ENCODE measurements at regions not wholly inside any gene's neighbourhood (a gene's known extent, or its start where the extent isn't known, plus 50 kb on each side); places are given as distances from the start of the nearest gene placed in this dataset.
"Not testable (repeated sequence)": the region's sequence is repeated elsewhere in the genome, so short reads cannot be mapped to it uniquely, and the experiment has no call there.

DNA sequence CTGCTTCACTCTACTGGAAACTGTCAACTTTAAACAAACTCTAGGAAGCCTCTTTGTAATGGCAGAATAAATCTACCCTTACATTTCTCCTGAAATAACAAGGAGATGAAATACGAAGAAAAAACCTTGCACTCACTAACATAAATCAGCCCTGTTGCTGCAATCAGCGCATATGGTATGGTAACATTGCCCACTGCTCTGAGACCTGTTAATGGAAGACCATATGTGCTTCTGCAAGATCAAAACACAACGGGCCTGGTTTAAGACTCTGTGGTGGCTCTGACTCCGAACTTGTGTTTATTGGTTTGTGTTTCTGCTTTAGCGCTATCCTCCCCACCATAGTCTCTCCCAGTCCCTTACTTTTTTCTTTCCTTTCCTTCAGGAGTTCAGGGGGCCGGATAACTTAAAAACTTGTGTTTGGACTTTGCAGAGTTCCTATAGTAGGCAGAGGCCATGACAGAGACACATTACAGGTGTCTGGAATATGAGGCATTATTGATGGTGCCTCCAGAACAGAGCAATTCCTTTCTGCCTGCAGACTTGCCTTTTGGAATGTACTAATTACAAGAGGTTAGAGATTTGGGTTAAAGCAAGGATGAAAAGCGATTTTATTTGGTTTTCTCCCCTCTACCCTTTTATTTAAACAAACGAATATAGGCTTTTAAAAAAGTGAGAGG is 110.8 kb downstream of the PSAT1 start:
- Mint-ChIP-seq H3K9me3 (no peaks in the 10 kb centered on the region), H3K4me1 (no peaks in the 10 kb centered on the region), H3K4me3 (no peak overlapping the region), H3K27me3 (peaks cover 5 to 11% of the 10 kb centered on the region in 2 donors), H3K27ac (no peak overlapping the region), H3K36me3 (no peaks in the 10 kb centered on the region)
- POLR2A ChIA-PET, result no interaction called here
- WGBS (ENCODE audit: insufficient coverage), result no CpG with 5 or more reads among the region's 8 CpGs
- Histone ChIP-seq H3K4me1 (ENCODE audit: control insufficient read depth in 1 of 2, extremely low read depth in 1 of 2, insufficient read depth in 2 of 2, low read length in 2 of 2) (no peaks in the 10 kb centered on the region), H3K27me3 (replicated peaks in 1 of 2; ENCODE audit: control insufficient read depth in 2 of 2, extremely low read depth in 1 of 2, insufficient read depth in 2 of 2, low read length in 1 of 2) (peaks cover 0 to 3% of the 10 kb centered on the region in 2 experiments), H3K36me3 (ENCODE audit: control insufficient read depth in 2 of 2, extremely low read depth in 1 of 2, insufficient read depth in 1 of 2, low read length in 1 of 2) (no peaks in the 10 kb centered on the region), H3K9me3 (no peaks in the 10 kb centered on the region), H3K27ac (ENCODE audit: low read length) (no peak overlapping the region), H3K4me3 (ENCODE audit: control insufficient read depth in 1 of 2, extremely low read depth in 1 of 2, low read length in 1 of 2) (no peak overlapping the region)
- CTCF ChIA-PET, result interaction anchor here in 1 of 2 donors (0.8 kb wide), 1 partner anchor 29 kb away, joined by 3 read pairs; no protein-coding TSS in a partner anchor
- DNase-seq (no peak), ATAC-seq (replicated peaks in 1 of 4) (no peak)

DNA sequence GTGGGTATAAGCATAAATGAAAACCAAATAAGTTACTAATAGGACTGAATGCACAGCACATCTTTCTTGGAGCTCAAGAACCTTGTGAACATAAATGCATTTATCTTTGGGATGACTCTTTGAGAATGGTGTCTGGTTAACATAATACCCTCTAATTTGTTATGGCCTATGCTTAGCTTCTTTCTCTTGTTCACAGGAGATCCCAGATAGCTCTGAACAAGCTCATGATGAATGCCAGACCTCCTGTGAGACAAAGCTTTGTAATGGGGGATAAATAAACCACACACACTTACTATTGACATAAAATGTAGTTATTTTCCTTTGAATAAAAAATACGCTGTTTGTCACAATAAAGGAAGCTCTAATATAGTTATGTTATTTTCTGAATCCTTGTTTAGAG is 111.5 kb downstream of the PSAT1 start:
- H3K27ac Mint-ChIP-seq, result no peak overlapping the region
- H3K9me3 Mint-ChIP-seq, result no peaks in the 10 kb centered on the region
- no peak for DNase-seq
- WGBS (ENCODE audit: insufficient coverage), result 80% methylated on average over 1 of the region's 1 CpG
- H3K4me1 Mint-ChIP-seq, result no peaks in the 10 kb centered on the region
- H3K36me3 ChIP-seq (ENCODE audit: control insufficient read depth in 2 of 2, extremely low read depth in 1 of 2, insufficient read depth in 1 of 2, low read length in 1 of 2), result no peaks in the 10 kb centered on the region
- H3K27me3 Mint-ChIP-seq, result peaks cover 5 to 11% of the 10 kb centered on the region in 2 donors
- H3K36me3 Mint-ChIP-seq, result no peaks in the 10 kb centered on the region
- H3K4me1 ChIP-seq (ENCODE audit: control insufficient read depth in 1 of 2, extremely low read depth in 1 of 2, insufficient read depth in 2 of 2, low read length in 2 of 2), result no peaks in the 10 kb centered on the region
- no peak overlapping the region for H3K27ac ChIP-seq (ENCODE audit: low read length)
- H3K9me3 ChIP-seq, result no peaks in the 10 kb centered on the region
- H3K4me3 ChIP-seq (ENCODE audit: control insufficient read depth in 1 of 2, extremely low read depth in 1 of 2, low read length in 1 of 2), result no peak overlapping the region
- no peak for ATAC-seq (replicated peaks in 1 of 4)
- CTCF ChIA-PET, result interaction anchor here in 1 of 2 donors (0.8 kb wide), 1 partner anchor 28 kb away, joined by 3 read pairs; no protein-coding TSS in a partner anchor
- POLR2A ChIA-PET, result no interaction called here
- H3K4me3 Mint-ChIP-seq, result no peak overlapping the region
- no peaks in the 10 kb centered on the region for H3K27me3 ChIP-seq (replicated peaks in 1 of 2; ENCODE audit: control insufficient read depth in 2 of 2, extremely low read depth in 1 of 2, insufficient read depth in 2 of 2, low read length in 1 of 2)

DNA sequence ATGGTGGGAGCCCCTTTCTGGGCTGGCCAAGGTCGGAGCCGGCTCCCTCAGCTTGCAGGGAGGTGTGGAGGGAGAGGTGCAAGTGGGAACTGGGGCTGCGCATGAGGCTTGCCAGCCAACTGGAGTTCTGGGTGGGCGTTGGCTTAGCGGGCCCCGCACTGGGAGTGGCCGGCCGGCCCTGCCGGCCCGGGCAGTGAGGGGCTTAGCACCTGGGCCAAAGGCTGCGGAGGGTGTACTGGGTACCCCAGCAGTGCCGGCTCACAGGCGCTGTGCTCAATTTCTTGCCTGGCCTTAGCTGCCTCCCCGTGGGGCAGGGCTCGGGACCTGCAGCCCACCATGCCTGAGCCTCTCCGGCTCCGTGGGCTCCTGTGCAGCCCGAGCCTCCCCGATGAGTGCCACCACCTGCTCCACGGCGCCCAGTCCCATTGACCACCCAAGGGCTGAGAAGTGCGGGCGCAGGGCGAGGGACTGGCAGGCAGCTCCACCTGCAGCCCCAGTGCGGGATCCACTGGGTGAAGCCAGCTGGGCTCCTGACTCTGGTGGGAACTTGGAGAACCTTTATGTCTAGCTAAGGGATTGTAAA is 113.1 kb downstream of the PSAT1 start:
- H3K27ac Mint-ChIP-seq; H3K36me3 Mint-ChIP-seq; H3K4me1 ChIP-seq (ENCODE audit: control insufficient read depth in 1 of 2, extremely low read depth in 1 of 2, insufficient read depth in 2 of 2, low read length in 2 of 2); POLR2A ChIA-PET; H3K27ac ChIP-seq (ENCODE audit: low read length); H3K4me3 Mint-ChIP-seq; CTCF ChIA-PET; H3K4me1 Mint-ChIP-seq; H3K27me3 Mint-ChIP-seq; H3K27me3 ChIP-seq (replicated peaks in 1 of 2; ENCODE audit: control insufficient read depth in 2 of 2, extremely low read depth in 1 of 2, insufficient read depth in 2 of 2, low read length in 1 of 2); H3K36me3 ChIP-seq (ENCODE audit: control insufficient read depth in 2 of 2, extremely low read depth in 1 of 2, insufficient read depth in 1 of 2, low read length in 1 of 2); H3K9me3 ChIP-seq; H3K9me3 Mint-ChIP-seq; DNase-seq; ATAC-seq (replicated peaks in 1 of 4); H3K4me3 ChIP-seq (ENCODE audit: control insufficient read depth in 1 of 2, extremely low read depth in 1 of 2, low read length in 1 of 2): not testable (repeated sequence)
- WGBS (ENCODE audit: insufficient coverage), result 94% methylated on average over 22 of the region's 25 CpGs

DNA sequence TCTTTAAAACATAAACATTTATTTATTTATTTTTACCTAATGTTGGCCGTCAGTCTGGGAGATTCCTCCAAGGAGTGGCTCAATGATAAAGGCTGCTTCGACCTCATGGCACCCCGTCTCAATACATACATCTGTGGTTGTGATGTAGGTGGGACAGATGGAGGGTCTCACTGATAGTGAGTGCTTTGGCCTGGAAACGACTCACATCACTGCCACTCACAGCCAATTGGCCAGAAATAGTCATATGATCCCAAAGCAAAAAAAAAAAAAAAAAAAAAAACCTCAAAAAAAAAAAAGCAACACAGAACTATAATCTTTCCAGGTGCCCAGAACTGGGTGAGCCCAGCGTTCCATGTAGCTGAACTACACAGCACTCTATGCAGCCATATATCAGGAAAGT is 125.4 kb downstream of the PSAT1 start:
- H3K4me1 Mint-ChIP-seq, result no peaks in the 10 kb centered on the region
- no peaks in the 10 kb centered on the region for H3K36me3 Mint-ChIP-seq
- no peaks in the 10 kb centered on the region for H3K9me3 ChIP-seq
- DNase-seq, result no peak
- no peak for ATAC-seq (replicated peaks in 1 of 4)
- no peaks in the 10 kb centered on the region for H3K36me3 ChIP-seq (ENCODE audit: control insufficient read depth in 2 of 2, extremely low read depth in 1 of 2, insufficient read depth in 1 of 2, low read length in 1 of 2)
- no peak overlapping the region for H3K4me3 Mint-ChIP-seq
- no peak overlapping the region for H3K27ac ChIP-seq (ENCODE audit: low read length)
- WGBS (ENCODE audit: insufficient coverage), result 88% methylated on average over 1 of the region's 5 CpGs
- ChIA-PET CTCF (interaction anchor here in 1 of 2 donors (1.1 kb wide), 1 partner anchor 86 kb away, joined by 3 read pairs; no protein-coding TSS in a partner anchor), POLR2A (no interaction called here)
- no peak overlapping the region for H3K27ac Mint-ChIP-seq
- H3K27me3 Mint-ChIP-seq, result peaks cover 5 to 7% of the 10 kb centered on the region in 2 donors
- no peaks in the 10 kb centered on the region for H3K27me3 ChIP-seq (replicated peaks in 1 of 2; ENCODE audit: control insufficient read depth in 2 of 2, extremely low read depth in 1 of 2, insufficient read depth in 2 of 2, low read length in 1 of 2)
- H3K4me3 ChIP-seq (ENCODE audit: control insufficient read depth in 1 of 2, extremely low read depth in 1 of 2, low read length in 1 of 2), result no peak overlapping the region
- no peaks in the 10 kb centered on the region for H3K9me3 Mint-ChIP-seq
- H3K4me1 ChIP-seq (ENCODE audit: control insufficient read depth in 1 of 2, extremely low read depth in 1 of 2, insufficient read depth in 2 of 2, low read length in 2 of 2), result no peaks in the 10 kb centered on the region

DNA sequence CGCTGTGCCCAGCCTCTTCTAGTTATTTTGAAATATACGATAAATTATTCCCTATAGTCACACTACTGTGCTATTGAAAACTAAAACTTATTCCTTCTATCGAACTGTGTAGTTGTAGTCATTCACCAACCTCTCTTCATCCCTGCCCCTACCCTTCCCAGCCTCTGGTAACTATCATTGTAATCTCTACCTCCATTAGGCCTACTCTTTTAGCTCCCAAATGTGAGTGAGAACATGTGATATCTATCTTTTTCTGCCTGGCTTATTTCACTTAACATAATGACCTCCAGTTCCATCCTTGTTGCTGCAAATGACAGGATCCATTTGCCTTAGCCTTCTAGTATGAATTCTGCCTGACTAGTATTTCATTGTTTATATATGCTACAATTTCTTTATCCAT is 127.4 kb downstream of the PSAT1 start:
- ChIA-PET CTCF (no interaction called here), POLR2A (no interaction called here)
- Mint-ChIP-seq H3K9me3 (peaks cover 4 to 8% (median 7%) of the 10 kb centered on the region in 3 donors), H3K36me3 (peaks cover 4% of the 10 kb centered on the region), H3K4me3 (no peak overlapping the region), H3K27ac (no peak overlapping the region), H3K27me3 (peaks cover 7 to 8% of the 10 kb centered on the region in 2 donors), H3K4me1 (peaks cover 0 to 2% (median 0%) of the 10 kb centered on the region in 3 donors)
- Histone ChIP-seq H3K4me1 (ENCODE audit: control insufficient read depth in 1 of 2, extremely low read depth in 1 of 2, insufficient read depth in 2 of 2, low read length in 2 of 2) (no peaks in the 10 kb centered on the region), H3K36me3 (ENCODE audit: control insufficient read depth in 2 of 2, extremely low read depth in 1 of 2, insufficient read depth in 1 of 2, low read length in 1 of 2) (no peaks in the 10 kb centered on the region), H3K4me3 (ENCODE audit: control insufficient read depth in 1 of 2, extremely low read depth in 1 of 2, low read length in 1 of 2) (no peak overlapping the region), H3K9me3 (no peaks in the 10 kb centered on the region), H3K27me3 (replicated peaks in 1 of 2; ENCODE audit: control insufficient read depth in 2 of 2, extremely low read depth in 1 of 2, insufficient read depth in 2 of 2, low read length in 1 of 2) (no peaks in the 10 kb centered on the region), H3K27ac (ENCODE audit: low read length) (no peak overlapping the region)
- no CpG with 5 or more reads among the region's 3 CpGs for WGBS (ENCODE audit: insufficient coverage)
- ATAC-seq (replicated peaks in 1 of 4), result no peak
- no peak for DNase-seq

- H3K27ac Mint-ChIP-seq, result no peak overlapping the region
- no peak overlapping the region for H3K4me3 ChIP-seq (ENCODE audit: control insufficient read depth in 1 of 2, extremely low read depth in 1 of 2, low read length in 1 of 2)
- peaks cover 4 to 9% of the 10 kb centered on the region in 2 donors for H3K27me3 Mint-ChIP-seq
- H3K36me3 Mint-ChIP-seq, result peaks cover 4% of the 10 kb centered on the region
- DNase-seq (no peak), ATAC-seq (replicated peaks in 1 of 4) (no peak)
- H3K9me3 Mint-ChIP-seq, result peaks cover 5 to 16% (median 12%) of the 10 kb centered on the region in 3 donors
- H3K36me3 ChIP-seq (ENCODE audit: control insufficient read depth in 2 of 2, extremely low read depth in 1 of 2, insufficient read depth in 1 of 2, low read length in 1 of 2), result no peaks in the 10 kb centered on the region
- ChIA-PET POLR2A (no interaction called here), CTCF (no interaction called here)
- no peaks in the 10 kb centered on the region for H3K4me1 ChIP-seq (ENCODE audit: control insufficient read depth in 1 of 2, extremely low read depth in 1 of 2, insufficient read depth in 2 of 2, low read length in 2 of 2)
- no peak overlapping the region for H3K27ac ChIP-seq (ENCODE audit: low read length)
- peaks cover 0 to 2% (median 0%) of the 10 kb centered on the region in 3 donors for H3K4me1 Mint-ChIP-seq
- H3K9me3 ChIP-seq, result no peaks in the 10 kb centered on the region
- no peaks in the 10 kb centered on the region for H3K27me3 ChIP-seq (replicated peaks in 1 of 2; ENCODE audit: control insufficient read depth in 2 of 2, extremely low read depth in 1 of 2, insufficient read depth in 2 of 2, low read length in 1 of 2)
- no peak overlapping the region for H3K4me3 Mint-ChIP-seq
- no CpG with 5 or more reads among the region's 2 CpGs for WGBS (ENCODE audit: insufficient coverage)
These were observed 131.7 kb downstream of the PSAT1 start for GRCh38 chr9:78428640-78429039.

All from T-cell (primary cell).